Endothelial cell of umbilical vein (primary cell): ENCODE measurements at regions not wholly inside any gene's neighbourhood (a gene's known extent, or its start where the extent isn't known, plus 50 kb on each side); places are given as distances from the start of the nearest gene placed in this dataset.

Experiments used
- BruUV-seq: library from RNA; stranded (reverse); fragments of 400-500 nt; replicated peaks from 2 replicates; lab custom pipeline; 2021; lab: Mats Ljungman, UMichigan
- CTCF ChIA-PET: fragments of 300-600, 350-600 bp; sonication (Branson Sonifier 250); formaldehyde crosslinking; loops from one replicate; lab custom pipeline; 2021; ENCODE audit warnings: antibody characterized with exemption, inconsistent platforms; lab: Charles Lee
- POLR2A ChIA-PET: fragments of 300-600, 350-600 bp; sonication (Branson Sonifier 250); formaldehyde crosslinking; loops from one replicate; lab custom pipeline; 2021; ENCODE audit warnings: antibody characterized with exemption, inconsistent platforms; lab: Charles Lee
- DNase-seq: peaks from one replicate; pipeline ENCODE4 v3.0.0-alpha.2; 2011; ENCODE audit warnings: low read depth, low spot score
- FAIRE-seq: peaks from 2 replicates; lab custom pipeline; 2011; peaks lifted over from hg19 to GRCh38; lab: Jason Lieb, UNC
- H2AFZ ChIP-seq: 2 replicates; pipeline ENCODE4 v1.6.0; 2012; ENCODE audit warnings: low read depth, low read length, control low read depth, inconsistent platforms
- H3K27ac ChIP-seq: 2 replicates; pipeline ENCODE4 v1.5.1; 2011; ENCODE audit warnings: low read depth, mild to moderate bottlenecking, control low read depth, low read length, moderate library complexity; ENCODE audit not compliant: insufficient read depth
- H3K27me3 ChIP-seq, 2 experiments: 2 replicates each; pipeline versions ENCODE4 v1.6.0 to v1.6.1; 2011; ENCODE audit warnings: low read length in 2 of 2, mixed read lengths in 1 of 2; ENCODE audit not compliant: control insufficient read depth in 2 of 2, insufficient read depth in 2 of 2
- H3K36me3 ChIP-seq, 2 experiments: 2 replicates in 1 of 2; 3 replicates in 1 of 2; pipeline ENCODE4 v1.5.1; 2011; ENCODE audit warnings: low read length in 2 of 2, mild to moderate bottlenecking in 1 of 2, moderate library complexity in 1 of 2; ENCODE audit not compliant: control insufficient read depth in 2 of 2, insufficient read depth in 2 of 2; ENCODE audit errors: extremely low read depth in 1 of 2
- H3K4me1 ChIP-seq: 3 replicates; pipeline ENCODE4 v1.5.1; 2011; ENCODE audit warnings: mild to moderate bottlenecking, low read length; ENCODE audit not compliant: control insufficient read depth, insufficient read depth; ENCODE audit errors: extremely low read depth
- H3K4me2 ChIP-seq: 2 replicates; pipeline ENCODE4 v1.6.1; 2011; ENCODE audit warnings: low read length, control low read depth, mixed read lengths; ENCODE audit not compliant: insufficient read depth
- H3K4me3 ChIP-seq, 3 experiments: fragments of 200-600 bp in 1 of 3; sonication (generic), shearing (Covaris generic) in 1 of 3; replicated peaks in 1 of 3; 2 replicates each; pipeline ENCODE4 v1.5.1; 2011 to 2016; ENCODE audit warnings: control low read depth in 3 of 3, low read length in 3 of 3, mild to moderate bottlenecking in 2 of 3, inconsistent platforms in 1 of 3, low read depth in 1 of 3, moderate library complexity in 1 of 3; ENCODE audit not compliant: insufficient read depth in 1 of 3
- H3K79me2 ChIP-seq: 2 replicates; pipeline ENCODE4 v1.6.0; 2012; ENCODE audit warnings: low read length, inconsistent platforms; ENCODE audit not compliant: control insufficient read depth, insufficient read depth
- H3K9ac ChIP-seq: replicated peaks from 2 replicates; pipeline ENCODE3; 2011; ENCODE audit warnings: low read length, control low read depth; ENCODE audit not compliant: insufficient read depth; ENCODE audit errors: extremely low read depth
- H3K9me1 ChIP-seq: replicated peaks from 3 replicates; pipeline ENCODE4 v1.6.0; 2011; ENCODE audit warnings: mild to moderate bottlenecking, low read length; ENCODE audit not compliant: control insufficient read depth, insufficient read depth; ENCODE audit errors: extremely low read depth
- H3K9me3 ChIP-seq: replicated peaks from 2 replicates; pipeline ENCODE4 v1.5.1; 2012; ENCODE audit warnings: low read length, inconsistent platforms; ENCODE audit not compliant: control insufficient read depth, insufficient read depth
- H4K20me1 ChIP-seq: replicated peaks from 2 replicates; pipeline ENCODE3; 2011; ENCODE audit warnings: mild to moderate bottlenecking, low read length; ENCODE audit not compliant: control insufficient read depth, insufficient read depth; ENCODE audit errors: extremely low read depth
- CTCF ChIP-seq, 2 donors: IDR thresholded peaks; 1 replicate in 1 of 2; 2 replicates in 1 of 2; pipeline ENCODE4 v1.5.1; 2011; ENCODE audit warnings: low read length in 2 of 2, mild to moderate bottlenecking in 2 of 2, moderate library complexity in 2 of 2, control low read depth in 1 of 2, inconsistent platforms in 1 of 2, low read depth in 1 of 2; ENCODE audit not compliant: insufficient read depth in 1 of 2; ENCODE audit errors: extremely low read depth in 1 of 2
- EZH2 ChIP-seq: IDR thresholded peaks from 2 replicates; pipeline ENCODE4 v1.6.1; 2012; ENCODE audit warnings: borderline replicate concordance, low read depth, mild to moderate bottlenecking, moderate library complexity, low read length, inconsistent platforms; ENCODE audit not compliant: severe bottlenecking
- FOS ChIP-seq: IDR thresholded peaks from 2 replicates; pipeline ENCODE4 v1.6.1; 2011; ENCODE audit warnings: mild to moderate bottlenecking, low read length, moderate library complexity, borderline replicate concordance; ENCODE audit not compliant: insufficient read depth
- GATA2 ChIP-seq: IDR thresholded peaks from 2 replicates; pipeline ENCODE4 v1.7.0; 2011; ENCODE audit warnings: low read depth, mild to moderate bottlenecking, moderate library complexity, mixed read lengths, low read length; ENCODE audit not compliant: insufficient read length, insufficient read depth
- JUN ChIP-seq: IDR thresholded peaks from 2 replicates; pipeline ENCODE4 v1.6.1; 2011; ENCODE audit warnings: borderline replicate concordance, low read depth; ENCODE audit not compliant: insufficient read length, insufficient read depth
- MAX ChIP-seq: IDR thresholded peaks from 2 replicates; pipeline ENCODE4 v1.6.1; 2011; ENCODE audit not compliant: insufficient read depth, insufficient read length
- MYC ChIP-seq: IDR thresholded peaks from one replicate; pipeline ENCODE4 v1.6.1; 2011; ENCODE audit warnings: mild to moderate bottlenecking, low read depth, low read length
- POLR2A ChIP-seq: IDR thresholded peaks from 2 replicates; pipeline ENCODE4 v1.6.1; 2012; ENCODE audit warnings: low read depth, mild to moderate bottlenecking, control low read depth, low read length
- POLR2AphosphoS5 ChIP-seq: IDR thresholded peaks from 2 replicates; pipeline ENCODE4 v1.6.1; 2012; ENCODE audit warnings: low read depth, mild to moderate bottlenecking, control low read depth, low read length, moderate library complexity; ENCODE audit not compliant: insufficient read depth
- dilution Hi-C: fragments of 300-500 bp; cut with MboI; formaldehyde crosslinking; loops from one replicate; pipeline ENCODE4 v1.15.0; 2019; ENCODE audit warnings: low sequenced_read_pairs; ENCODE audit not compliant: extremely low pct_ligation_motif_present
- intact Hi-C: fragments of 100-400 bp; cut with micrococcal nuclease; formaldehyde crosslinking; loops from one replicate; pipeline ENCODE4 v1.10.0; 2022

- dilution Hi-C loops (no loop called here), intact Hi-C loops (loop anchor here (2.0 to 5.0 kb wide), 5 partner anchors 43 to 211 kb away; no protein-coding TSS in a partner anchor)
- BruUV-seq, result no TSS peak
- Histone ChIP-seq H3K79me2 (no peaks in the 10 kb centered on the region), H3K4me2 (peak overlapping the region; percentile 98), H4K20me1 (no peaks in the 10 kb centered on the region), H3K9me1 (no peaks in the 10 kb centered on the region), H3K9me3 (no peaks in the 10 kb centered on the region), H3K9ac (no peak overlapping the region), H3K4me1 (peaks cover 4% of the 10 kb centered on the region), H3K4me3 (no peak overlapping the region), H2AFZ (no peak overlapping the region), H3K27ac (no peak overlapping the region), H3K27me3 (peaks cover 36 to 45% of the 10 kb centered on the region in 2 experiments), H3K36me3 (no peaks in the 10 kb centered on the region)
- no peak for DNase-seq
- no peak for FAIRE-seq
- ChIA-PET POLR2A (no interaction called here), CTCF (interaction anchor here (0.6 to 1.6 kb wide), 7 partner anchors 8 to 841 kb away, joined by 3 to 9 read pairs (median 3); no protein-coding TSS in a partner anchor)
- TF ChIP-seq GATA2 (no peak), MAX (no peak), EZH2 (no peak), FOS (no peak)
These were observed 194.0 kb downstream of the TRIM27 start for GRCh38 chr6:28729501-28730402.

- H3K4me2 ChIP-seq, result no peak overlapping the region
- CTCF ChIA-PET, result no interaction called here
- no peaks in the 10 kb centered on the region for H3K79me2 ChIP-seq
- TF ChIP-seq FOS (no peak), POLR2A (no peak), POLR2AphosphoS5 (no peak), JUN (no peak), CTCF (IDR thresholded peaks at IDR 0.05; ENCODE audit: extremely low read depth in 1 of 2, insufficient read depth in 1 of 2, low read depth in 1 of 2, low read length in 2 of 2) (no peak), EZH2 (no peak), GATA2 (no peak), MAX (no peak), MYC (no peak)
- no peak overlapping the region for H3K9ac ChIP-seq
- POLR2A ChIA-PET, result no interaction called here
- DNase-seq (no peak), FAIRE-seq (no peak)
- H3K4me1 ChIP-seq, result peaks cover 4% of the 10 kb centered on the region
- intact Hi-C loops (no loop called here), dilution Hi-C loops (no loop called here)
- BruUV-seq, result no TSS peak
- H3K36me3 ChIP-seq, result no peaks in the 10 kb centered on the region
- H3K27ac ChIP-seq, result no peak overlapping the region
- no peak overlapping the region for H2AFZ ChIP-seq
- no peaks in the 10 kb centered on the region for H3K9me1 ChIP-seq
- peaks cover 50 to 64% of the 10 kb centered on the region in 2 experiments for H3K27me3 ChIP-seq
- H4K20me1 ChIP-seq, result no peaks in the 10 kb centered on the region
- H3K9me3 ChIP-seq, result no peaks in the 10 kb centered on the region
- no peak overlapping the region for H3K4me3 ChIP-seq
These were observed 191.7 kb downstream of the TRIM27 start for GRCh38 chr6:28732052-28732451.
